ENCODE measurements at regions not wholly inside any gene's neighbourhood (a gene's known extent, or its start where the extent isn't known, plus 50 kb on each side); places are given as distances from the start of the nearest gene placed in this dataset.

DNA sequence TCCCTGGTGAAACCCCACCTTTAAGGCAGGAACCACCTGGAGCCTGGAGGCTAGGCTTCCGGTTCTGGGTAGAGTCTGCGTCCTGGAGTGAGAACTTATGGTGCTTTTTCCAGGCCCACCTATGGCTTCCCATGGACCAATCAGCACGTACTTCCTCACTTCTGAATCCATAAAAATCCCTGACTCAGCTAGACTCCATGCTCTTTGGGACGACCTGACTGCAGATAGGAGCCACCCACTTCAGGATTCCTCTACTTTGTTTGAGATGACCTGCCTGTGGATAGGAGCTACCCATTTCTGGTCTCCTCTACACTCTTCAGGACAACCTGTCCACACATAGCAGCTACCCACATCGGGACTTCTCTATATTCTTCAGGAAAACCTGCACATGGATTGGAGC lies 168.8 kb upstream of the IRX2 start:
- ATAC-seq (ENCODE audit: low read depth) (no peak), DNase-seq (no peak)
- ChIA-PET CTCF (no interaction called here), POLR2A (no interaction called here)
- intact Hi-C loops (cut with micrococcal nuclease), result no loop called here
- Histone ChIP-seq H4K20me1 (ENCODE audit: control insufficient read depth, insufficient read depth, low read length, poor library complexity, severe bottlenecking) (no peaks in the 10 kb centered on the region), H3K4me1 (ENCODE audit: control insufficient read depth in 2 of 2, insufficient read depth in 2 of 2, low read length in 2 of 2) (no peaks in the 10 kb centered on the region), H3K27ac (ENCODE audit: low read length in 2 of 2) (no peak overlapping the region), H3K36me3 (replicated peaks in 1 of 2; ENCODE audit: control extremely low read depth in 1 of 2, control insufficient read depth in 1 of 2, extremely low read depth in 1 of 2, insufficient read depth in 2 of 2, low read length in 1 of 2) (no peaks in the 10 kb centered on the region), H2AFZ (ENCODE audit: insufficient read depth, low read depth, low read length, poor library complexity, severe bottlenecking) (no peak overlapping the region), H3K9me3 (ENCODE audit: control extremely low read depth in 1 of 3, control insufficient read depth in 2 of 3, insufficient read depth in 1 of 3, low read length in 2 of 3) (peaks cover 0 to 39% (median 3%) of the 10 kb centered on the region in 3 donors), H3K4me3 (ENCODE audit: control extremely low read depth in 1 of 5, extremely low read depth in 1 of 5, insufficient read depth in 1 of 5, low read depth in 2 of 5, low read length in 4 of 5) (no peak overlapping the region), H3K27me3 (replicated peaks in 1 of 4; ENCODE audit: control extremely low read depth in 1 of 4, control insufficient read depth in 3 of 4, insufficient read depth in 4 of 4, low read length in 3 of 4) (no peaks in the 10 kb centered on the region), H3K79me2 (ENCODE audit: control insufficient read depth, insufficient read depth, low read length) (no peaks in the 10 kb centered on the region), H3K4me2 (replicated peaks; ENCODE audit: low read depth, low read length, poor library complexity, severe bottlenecking) (no peak overlapping the region), H3K9ac (ENCODE audit: low read length) (no peak overlapping the region)
- no peaks in the 10 kb centered on the region for H3K4me1 Mint-ChIP-seq
- peaks cover 2% of the 10 kb centered on the region for H3K9me3 Mint-ChIP-seq (ENCODE audit: insufficient read depth)
- WGBS (ENCODE audit: insufficient coverage), result 79% methylated on average over 5 of the region's 5 CpGs
- no peak overlapping the region for H3K27ac Mint-ChIP-seq
- no peak overlapping the region for H3K4me3 Mint-ChIP-seq
- TF ChIP-seq EZH2 (IDR thresholded peaks at IDR 0.05; ENCODE audit: borderline replicate concordance, insufficient read depth, low read depth, low read length, poor library complexity, severe bottlenecking), result no peak
- no peak for TF ChIP-seq CTCF (IDR thresholded peaks at IDR 0.05)
- H3K27me3 Mint-ChIP-seq, result no peaks in the 10 kb centered on the region

DNA sequence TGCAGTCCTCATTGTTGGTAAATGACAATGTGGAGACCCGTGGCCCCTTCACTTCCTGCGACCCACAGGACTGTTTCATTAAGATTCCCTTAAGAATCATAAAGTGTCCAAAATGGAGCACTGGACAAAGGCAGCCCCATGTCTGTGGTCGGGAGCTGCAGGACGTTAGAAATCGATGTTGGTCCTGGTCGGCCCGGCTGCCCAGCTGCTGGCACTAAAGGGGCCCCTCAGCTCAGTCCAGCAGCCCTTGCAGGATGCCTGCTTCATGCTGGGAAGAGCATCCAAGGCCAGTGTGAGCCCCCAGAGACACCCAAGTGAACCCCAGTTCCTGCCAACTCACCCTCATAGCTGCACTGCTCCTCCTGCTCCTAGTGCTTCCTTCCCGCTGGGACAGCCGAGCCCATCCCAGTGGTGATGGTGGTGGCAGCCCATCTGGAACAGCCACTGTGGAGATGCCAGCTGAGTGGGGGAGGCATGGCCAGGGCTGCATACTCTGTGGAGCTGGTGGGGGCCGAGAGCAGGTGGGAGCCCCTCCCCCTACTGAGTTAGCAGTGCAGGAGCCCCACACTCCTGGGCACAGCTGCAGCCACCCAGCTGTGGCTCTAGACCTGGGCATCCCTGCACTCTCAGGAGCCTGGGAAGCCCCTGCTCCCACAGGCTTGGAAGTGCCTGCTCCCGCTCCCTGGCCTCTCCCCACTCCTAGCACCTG lies 168.0 kb upstream of the IRX2 start:
- peaks cover 2% of the 10 kb centered on the region for H3K9me3 Mint-ChIP-seq (ENCODE audit: insufficient read depth)
- ChIA-PET CTCF (no interaction called here), POLR2A (no interaction called here)
- H2AFZ ChIP-seq (ENCODE audit: insufficient read depth, low read depth, low read length, poor library complexity, severe bottlenecking), result no peak overlapping the region
- H3K4me3 Mint-ChIP-seq, result no peak overlapping the region
- no peaks in the 10 kb centered on the region for H3K4me1 Mint-ChIP-seq
- H3K27me3 ChIP-seq (replicated peaks in 1 of 4; ENCODE audit: control extremely low read depth in 1 of 4, control insufficient read depth in 3 of 4, insufficient read depth in 4 of 4, low read length in 3 of 4), result no peaks in the 10 kb centered on the region
- TF ChIP-seq CTCF (IDR thresholded peaks at IDR 0.05) (no peak), EZH2 (IDR thresholded peaks at IDR 0.05; ENCODE audit: borderline replicate concordance, insufficient read depth, low read depth, low read length, poor library complexity, severe bottlenecking) (no peak)
- H3K27ac ChIP-seq (ENCODE audit: low read length in 2 of 2), result no peak overlapping the region
- no peak for ATAC-seq (ENCODE audit: low read depth)
- H3K9ac ChIP-seq (ENCODE audit: low read length), result no peak overlapping the region
- H3K9me3 ChIP-seq (ENCODE audit: control extremely low read depth in 1 of 3, control insufficient read depth in 2 of 3, insufficient read depth in 1 of 3, low read length in 2 of 3), result peaks cover 0 to 42% (median 3%) of the 10 kb centered on the region in 3 donors
- WGBS (ENCODE audit: insufficient coverage), result 84% methylated on average over 11 of the region's 11 CpGs
- intact Hi-C loops (cut with micrococcal nuclease), result no loop called here
- no peaks in the 10 kb centered on the region for H3K4me1 ChIP-seq (ENCODE audit: control insufficient read depth in 2 of 2, insufficient read depth in 2 of 2, low read length in 2 of 2)
- H3K36me3 ChIP-seq (replicated peaks in 1 of 2; ENCODE audit: control extremely low read depth in 1 of 2, control insufficient read depth in 1 of 2, extremely low read depth in 1 of 2, insufficient read depth in 2 of 2, low read length in 1 of 2), result no peaks in the 10 kb centered on the region
- no peaks in the 10 kb centered on the region for H3K27me3 Mint-ChIP-seq
- H3K4me2 ChIP-seq (replicated peaks; ENCODE audit: low read depth, low read length, poor library complexity, severe bottlenecking), result no peak overlapping the region
- H3K79me2 ChIP-seq (ENCODE audit: control insufficient read depth, insufficient read depth, low read length), result no peaks in the 10 kb centered on the region
- no peak for DNase-seq
- no peak overlapping the region for H3K4me3 ChIP-seq (ENCODE audit: control extremely low read depth in 1 of 5, extremely low read depth in 1 of 5, insufficient read depth in 1 of 5, low read depth in 2 of 5, low read length in 4 of 5)
- H3K27ac Mint-ChIP-seq, result no peak overlapping the region
- H4K20me1 ChIP-seq (ENCODE audit: control insufficient read depth, insufficient read depth, low read length, poor library complexity, severe bottlenecking), result no peaks in the 10 kb centered on the region
